HEK293T (cell line): ENCODE measurements at regions not wholly inside any gene's neighbourhood (a gene's known extent, or its start where the extent isn't known, plus 50 kb on each side); places are given as distances from the start of the nearest gene placed in this dataset.

ENCODE experiments used
- ARNT ChIP-seq: fragments of 450-650 bp; IDR thresholded peaks from 2 replicates; pipeline ENCODE4 v1.6.1; 2017; ENCODE audit warnings: mild to moderate bottlenecking
- ELF4 ChIP-seq: fragments of 450-650 bp; IDR thresholded peaks from 2 replicates; pipeline ENCODE4 v1.6.1; 2017; ENCODE audit warnings: antibody characterized with exemption
- FOXA1 ChIP-seq: fragments of 450-650 bp; IDR thresholded peaks from 2 replicates; pipeline ENCODE4 v1.6.1; 2016; ENCODE audit warnings: mild to moderate bottlenecking
- FOXK2 ChIP-seq: fragments of 450-650 bp; IDR thresholded peaks from 2 replicates; pipeline ENCODE4 v1.6.1; 2016; ENCODE audit warnings: mild to moderate bottlenecking
- FOXM1 ChIP-seq: fragments of 450-650 bp; IDR thresholded peaks from 2 replicates; pipeline ENCODE4 v1.6.1; 2017; ENCODE audit warnings: mild to moderate bottlenecking, borderline replicate concordance
- L3MBTL2 ChIP-seq: fragments of 450-650 bp; conservative IDR thresholded peaks from 2 replicates; pipeline ENCODE4 v1.6.1; 2016; ENCODE audit warnings: mild to moderate bottlenecking
- LEF1 ChIP-seq: fragments of 450-650 bp; IDR thresholded peaks from 2 replicates; pipeline ENCODE4 v1.6.1; 2017; ENCODE audit warnings: mild to moderate bottlenecking, borderline replicate concordance
- NFRKB ChIP-seq: fragments of 450-650 bp; IDR thresholded peaks from 2 replicates; pipeline ENCODE4 v1.6.1; 2016; ENCODE audit warnings: mild to moderate bottlenecking, moderate library complexity
- SP1 ChIP-seq: fragments of 450-650 bp; IDR thresholded peaks from 2 replicates; pipeline ENCODE4 v1.6.1; 2017
- SUZ12 ChIP-seq: fragments of 450-650 bp; IDR thresholded peaks from 2 replicates; pipeline ENCODE4 v1.6.1; 2016; ENCODE audit warnings: mild to moderate bottlenecking

- TF ChIP-seq SUZ12 (no peak), FOXK2 (no peak), L3MBTL2 (no peak), FOXM1 (no peak), SP1 (no peak), NFRKB (no peak), LEF1 (no peak), FOXA1 (no peak), ARNT (no peak), ELF4 (no peak)
Observed at GRCh38 chr11:15817001-15817400, 539.3 kb downstream of the SOX6 start.
